ENCODE measurements at regions not wholly inside any gene's neighbourhood (a gene's known extent, or its start where the extent isn't known, plus 50 kb on each side); places are given as distances from the start of the nearest gene placed in this dataset.
A peak's percentile ranks its signal among the peaks of the same experiment; 100 is the strongest.

DNA sequence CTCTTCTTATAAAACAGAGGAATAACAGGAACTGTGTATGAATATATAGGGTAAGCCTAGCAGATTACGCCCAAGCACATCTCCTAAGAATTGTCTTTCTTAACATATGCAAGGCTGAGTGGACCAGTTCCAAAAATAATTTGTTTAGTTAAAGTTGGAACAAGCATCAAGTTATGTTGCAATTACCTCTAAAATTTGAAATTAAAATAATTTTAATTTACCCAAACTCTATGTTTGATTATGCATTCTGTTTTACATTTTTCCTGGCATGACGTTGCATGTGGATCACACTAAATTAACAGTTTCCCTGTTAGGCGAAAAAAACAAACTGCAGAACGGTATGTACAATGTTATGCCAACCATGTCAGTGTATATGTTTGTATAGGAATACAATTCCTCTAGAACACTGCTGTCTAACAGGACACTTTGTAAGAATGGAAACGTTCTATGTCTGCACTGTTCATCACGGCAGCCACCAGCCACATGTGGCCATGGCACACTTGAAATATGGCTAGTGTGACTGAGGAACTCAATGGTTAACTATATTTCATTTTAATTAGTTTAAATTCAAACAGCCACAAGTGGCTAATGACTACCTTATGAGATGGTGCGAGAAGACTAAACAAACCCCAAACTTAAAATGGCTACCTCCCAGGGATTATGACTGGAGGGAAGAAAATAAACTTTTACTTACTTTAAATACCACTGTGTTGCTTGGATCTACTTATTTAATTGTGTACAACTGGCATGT is 281.1 kb upstream of the KLF14 start:
- H3K4me1 ChIP-seq (ENCODE audit: control insufficient read depth in 3 of 3, insufficient read depth in 3 of 3, low read length in 3 of 3): peaks cover 33 to 47% (median 46%) of the 10 kb centered on the region in 3 donors
- no peaks in the 10 kb centered on the region for H3K36me3 ChIP-seq (ENCODE audit: control insufficient read depth in 3 of 3, insufficient read depth in 3 of 3, low read length in 3 of 3)
- no peaks in the 10 kb centered on the region for H3K9me3 ChIP-seq (ENCODE audit: control insufficient read depth in 3 of 3, low read length in 3 of 3)
- H3K27me3 ChIP-seq (ENCODE audit: control insufficient read depth in 3 of 3, insufficient read depth in 3 of 3, low read length in 3 of 3): no peaks in the 10 kb centered on the region
- no peak overlapping the region for H3K4me3 ChIP-seq (ENCODE audit: low read length in 3 of 3)
- H3K9ac ChIP-seq (ENCODE audit: low read depth in 1 of 3, low read length in 3 of 3): no peak overlapping the region
- H3K27ac ChIP-seq (ENCODE audit: low read depth, low read length): no peak overlapping the region

DNA sequence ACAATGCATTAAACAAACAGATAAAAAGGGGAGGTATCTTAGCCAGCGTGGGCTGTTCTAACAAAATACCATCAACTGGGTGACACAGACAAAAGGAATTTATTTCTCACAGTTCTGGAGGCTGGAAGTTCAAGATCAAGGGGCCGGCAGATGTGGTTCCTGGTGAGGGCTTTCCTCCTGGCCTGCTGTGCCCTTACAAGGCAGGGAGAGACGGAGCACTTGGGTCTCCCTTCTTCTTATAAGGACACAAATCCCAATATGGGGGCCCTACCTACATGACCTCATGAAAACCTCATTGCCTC is 281.6 kb upstream of the KLF14 start:
- Histone ChIP-seq H3K36me3 (ENCODE audit: control insufficient read depth in 3 of 3, insufficient read depth in 3 of 3, low read length in 3 of 3) (no peaks in the 10 kb centered on the region), H3K4me3 (ENCODE audit: low read length in 3 of 3) (no peak overlapping the region), H3K4me1 (ENCODE audit: control insufficient read depth in 3 of 3, insufficient read depth in 3 of 3, low read length in 3 of 3) (peaks cover 28 to 41% (median 40%) of the 10 kb centered on the region in 3 donors), H3K9me3 (ENCODE audit: control insufficient read depth in 3 of 3, low read length in 3 of 3) (no peaks in the 10 kb centered on the region), H3K27ac (ENCODE audit: low read depth, low read length) (no peak overlapping the region), H3K27me3 (ENCODE audit: control insufficient read depth in 3 of 3, insufficient read depth in 3 of 3, low read length in 3 of 3) (no peaks in the 10 kb centered on the region), H3K9ac (ENCODE audit: low read depth in 1 of 3, low read length in 3 of 3) (no peak overlapping the region)

DNA sequence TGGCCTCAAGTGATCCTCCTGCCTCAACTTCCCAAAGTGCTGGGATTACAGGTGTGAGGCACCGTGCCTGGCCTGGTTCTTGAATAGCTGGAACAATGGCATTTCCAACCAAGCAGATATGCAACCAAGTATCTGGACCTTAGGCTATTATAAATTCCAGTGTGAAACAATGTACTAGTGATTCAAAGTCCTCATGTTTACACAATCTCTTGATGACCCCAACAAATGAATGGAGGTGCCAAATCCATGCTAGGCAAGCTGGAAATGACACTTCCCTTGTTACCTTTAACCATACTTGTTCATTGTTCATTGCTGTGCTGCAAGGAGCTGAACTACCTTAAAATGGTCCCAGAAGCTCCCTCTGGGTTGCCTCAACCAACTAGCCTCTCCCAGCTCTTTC is 282.2 kb upstream of the KLF14 start:
- Histone ChIP-seq H3K36me3 (ENCODE audit: control insufficient read depth in 3 of 3, insufficient read depth in 3 of 3, low read length in 3 of 3) (no peaks in the 10 kb centered on the region), H3K27me3 (ENCODE audit: control insufficient read depth in 3 of 3, insufficient read depth in 3 of 3, low read length in 3 of 3) (no peaks in the 10 kb centered on the region), H3K4me1 (ENCODE audit: control insufficient read depth in 3 of 3, insufficient read depth in 3 of 3, low read length in 3 of 3) (peaks cover 28 to 39% (median 39%) of the 10 kb centered on the region in 3 donors), H3K9ac (ENCODE audit: low read depth in 1 of 3, low read length in 3 of 3) (no peak overlapping the region), H3K4me3 (ENCODE audit: low read length in 3 of 3) (no peak overlapping the region), H3K9me3 (ENCODE audit: control insufficient read depth in 3 of 3, low read length in 3 of 3) (no peaks in the 10 kb centered on the region), H3K27ac (ENCODE audit: low read depth, low read length) (no peak overlapping the region)

DNA sequence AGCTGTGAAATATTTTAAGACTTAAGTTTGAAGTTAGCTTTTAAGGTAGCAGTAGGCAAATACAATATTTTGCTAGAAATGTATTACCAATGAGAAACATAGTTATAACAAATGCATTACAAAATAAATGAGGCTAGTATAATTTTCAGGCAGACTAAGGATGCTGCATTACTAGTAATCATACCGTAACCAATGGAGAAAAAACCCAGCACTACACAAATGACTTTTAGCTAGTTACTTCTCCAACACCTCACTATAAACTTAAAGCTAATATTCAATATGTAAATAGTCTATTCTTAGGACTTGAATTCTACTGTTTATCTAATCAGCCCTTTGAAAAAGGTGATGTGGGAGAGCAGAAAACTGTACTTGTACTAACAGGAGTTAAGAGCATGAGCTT is 285.3 kb upstream of the KLF14 start:
- Histone ChIP-seq H3K4me1 (ENCODE audit: control insufficient read depth in 3 of 3, insufficient read depth in 3 of 3, low read length in 3 of 3) (peaks cover 18 to 30% (median 22%) of the 10 kb centered on the region in 3 donors), H3K9ac (ENCODE audit: low read depth in 1 of 3, low read length in 3 of 3) (no peak overlapping the region), H3K9me3 (ENCODE audit: control insufficient read depth in 3 of 3, low read length in 3 of 3) (no peaks in the 10 kb centered on the region), H3K27ac (ENCODE audit: low read depth, low read length) (no peak overlapping the region), H3K27me3 (ENCODE audit: control insufficient read depth in 3 of 3, insufficient read depth in 3 of 3, low read length in 3 of 3) (no peaks in the 10 kb centered on the region), H3K4me3 (ENCODE audit: low read length in 3 of 3) (no peak overlapping the region), H3K36me3 (ENCODE audit: control insufficient read depth in 3 of 3, insufficient read depth in 3 of 3, low read length in 3 of 3) (peaks cover 0 to 3% (median 0%) of the 10 kb centered on the region in 3 donors)

DNA sequence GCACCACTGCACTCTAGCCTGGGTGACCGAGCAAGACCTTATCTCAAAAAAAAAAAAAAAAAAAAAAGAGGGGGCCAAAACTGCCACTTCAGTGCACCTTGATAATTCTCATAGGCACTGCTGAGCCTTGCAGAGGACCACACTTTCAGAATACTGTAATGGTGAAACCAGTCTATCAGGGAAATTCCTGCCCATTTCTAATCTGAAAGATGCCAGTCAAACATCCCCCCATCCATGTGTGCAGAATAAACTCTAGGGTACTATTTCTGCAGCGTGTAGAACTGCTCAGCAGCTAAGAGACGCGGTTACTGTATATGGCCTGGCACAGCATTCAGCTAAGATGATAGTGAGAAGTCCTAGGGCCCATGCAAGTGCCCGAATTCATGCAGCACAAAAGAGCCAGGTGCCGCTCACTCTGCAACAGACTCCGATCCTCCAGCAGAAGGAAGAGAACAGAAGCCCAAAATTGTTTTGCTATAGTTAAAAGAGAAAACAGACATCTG is 286.8 kb upstream of the KLF14 start:
- Histone ChIP-seq H3K4me1 (ENCODE audit: control insufficient read depth in 3 of 3, insufficient read depth in 3 of 3, low read length in 3 of 3) (peaks cover 16 to 32% (median 18%) of the 10 kb centered on the region in 3 donors), H3K36me3 (ENCODE audit: control insufficient read depth in 3 of 3, insufficient read depth in 3 of 3, low read length in 3 of 3) (peaks cover 0 to 3% (median 0%) of the 10 kb centered on the region in 3 donors), H3K27ac (ENCODE audit: low read depth, low read length) (no peak overlapping the region), H3K27me3 (ENCODE audit: control insufficient read depth in 3 of 3, insufficient read depth in 3 of 3, low read length in 3 of 3) (no peaks in the 10 kb centered on the region), H3K4me3 (ENCODE audit: low read length in 3 of 3) (no peak overlapping the region), H3K9ac (ENCODE audit: low read depth in 1 of 3, low read length in 3 of 3) (no peak overlapping the region), H3K9me3 (ENCODE audit: control insufficient read depth in 3 of 3, low read length in 3 of 3) (no peaks in the 10 kb centered on the region)

DNA sequence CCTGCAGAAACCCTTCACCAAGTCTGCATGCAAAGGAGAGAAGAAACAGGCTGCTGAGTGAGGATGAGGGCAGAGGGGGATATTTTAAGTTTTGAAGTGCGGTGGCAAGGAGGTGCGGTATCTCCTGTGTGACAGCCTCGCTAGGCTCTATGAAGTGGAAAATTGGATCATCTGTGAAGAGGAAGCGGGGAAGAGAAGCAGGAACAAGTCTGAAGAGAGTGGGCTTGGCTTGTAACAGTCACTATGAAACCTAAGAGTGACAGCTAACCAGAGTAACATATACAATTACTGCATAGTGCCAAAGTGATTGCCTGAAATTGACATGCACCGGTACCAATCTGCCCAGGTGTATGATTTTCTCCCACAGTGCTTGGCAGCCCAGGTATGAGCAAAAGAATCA is 287.5 kb upstream of the KLF14 start:
- Histone ChIP-seq H3K9ac (ENCODE audit: low read depth in 1 of 3, low read length in 3 of 3) (no peak overlapping the region), H3K4me1 (ENCODE audit: control insufficient read depth in 3 of 3, insufficient read depth in 3 of 3, low read length in 3 of 3) (peaks cover 18 to 32% (median 19%) of the 10 kb centered on the region in 3 donors), H3K27me3 (ENCODE audit: control insufficient read depth in 3 of 3, insufficient read depth in 3 of 3, low read length in 3 of 3) (no peaks in the 10 kb centered on the region), H3K9me3 (ENCODE audit: control insufficient read depth in 3 of 3, low read length in 3 of 3) (no peaks in the 10 kb centered on the region), H3K27ac (ENCODE audit: low read depth, low read length) (no peak overlapping the region), H3K36me3 (ENCODE audit: control insufficient read depth in 3 of 3, insufficient read depth in 3 of 3, low read length in 3 of 3) (peaks cover 0 to 3% (median 0%) of the 10 kb centered on the region in 3 donors), H3K4me3 (ENCODE audit: low read length in 3 of 3) (no peak overlapping the region)

DNA sequence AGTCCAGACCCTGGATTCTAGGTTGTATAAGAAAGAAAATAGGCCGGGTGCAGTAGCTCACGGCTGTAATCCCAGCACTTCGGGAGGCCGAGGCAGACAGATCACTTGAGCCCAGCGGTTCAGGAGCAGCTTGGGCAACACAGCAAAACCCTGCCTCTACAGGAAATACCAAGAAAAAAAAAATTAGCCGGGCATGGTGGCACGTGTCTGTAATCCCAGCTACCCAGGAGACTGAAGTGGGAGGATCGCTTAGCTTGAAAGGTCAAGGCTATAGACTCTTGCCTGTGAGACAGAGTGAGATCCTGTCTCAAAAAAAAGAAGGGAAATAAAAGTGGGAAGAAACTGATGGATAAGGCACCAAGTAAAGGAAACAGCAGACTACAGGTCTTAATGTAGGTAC is 287.9 kb upstream of the KLF14 start:
- Histone ChIP-seq H3K9ac (ENCODE audit: low read depth in 1 of 3, low read length in 3 of 3) (no peak overlapping the region), H3K27ac (ENCODE audit: low read depth, low read length) (no peak overlapping the region), H3K4me3 (ENCODE audit: low read length in 3 of 3) (no peak overlapping the region), H3K27me3 (ENCODE audit: control insufficient read depth in 3 of 3, insufficient read depth in 3 of 3, low read length in 3 of 3) (no peaks in the 10 kb centered on the region), H3K36me3 (ENCODE audit: control insufficient read depth in 3 of 3, insufficient read depth in 3 of 3, low read length in 3 of 3) (peaks cover 0 to 3% (median 0%) of the 10 kb centered on the region in 3 donors), H3K9me3 (ENCODE audit: control insufficient read depth in 3 of 3, low read length in 3 of 3) (no peaks in the 10 kb centered on the region), H3K4me1 (ENCODE audit: control insufficient read depth in 3 of 3, insufficient read depth in 3 of 3, low read length in 3 of 3) (peaks cover 18 to 35% (median 22%) of the 10 kb centered on the region in 3 donors)

DNA sequence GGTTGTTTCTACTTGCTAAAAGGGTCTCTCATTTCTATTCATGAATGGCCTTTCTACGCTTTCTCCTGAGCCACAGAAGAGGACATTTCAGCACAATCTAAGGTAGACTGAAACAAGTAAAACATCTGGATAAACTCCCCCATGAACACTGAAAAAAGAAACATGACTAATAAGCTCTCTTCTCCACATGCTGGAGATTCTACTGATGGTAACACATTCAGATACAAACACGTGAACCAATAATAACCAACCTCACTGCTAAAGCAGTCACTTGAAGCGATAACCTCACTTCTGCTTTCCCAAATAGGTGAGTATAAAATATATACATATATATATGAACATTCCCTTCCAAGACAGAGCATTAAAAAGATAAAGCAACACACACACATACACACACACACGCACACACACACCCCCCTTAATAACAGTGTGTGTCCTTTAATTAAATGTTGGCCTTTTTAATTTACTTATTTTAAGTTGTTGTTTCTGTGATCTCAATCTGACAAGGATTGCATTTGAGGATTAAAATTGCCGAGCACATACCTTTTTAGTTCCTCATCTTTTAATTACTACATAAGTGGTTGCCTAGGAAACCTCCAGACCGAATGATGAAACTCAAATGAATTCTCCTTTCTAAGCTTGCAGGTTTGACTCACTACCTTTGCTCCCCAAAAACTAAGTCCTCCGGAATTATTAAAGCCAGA is 292.4 kb upstream of the KLF14 start:
- no peaks in the 10 kb centered on the region for H3K9me3 ChIP-seq (ENCODE audit: control insufficient read depth in 3 of 3, low read length in 3 of 3)
- H3K4me1 ChIP-seq (ENCODE audit: control insufficient read depth in 3 of 3, insufficient read depth in 3 of 3, low read length in 3 of 3): peaks cover 25 to 49% (median 39%) of the 10 kb centered on the region in 3 donors
- no peak overlapping the region for H3K9ac ChIP-seq (ENCODE audit: low read depth in 1 of 3, low read length in 3 of 3)
- H3K36me3 ChIP-seq (ENCODE audit: control insufficient read depth in 3 of 3, insufficient read depth in 3 of 3, low read length in 3 of 3): peaks cover 0 to 3% (median 0%) of the 10 kb centered on the region in 3 donors
- no peak overlapping the region for H3K27ac ChIP-seq (ENCODE audit: low read depth, low read length)
- H3K27me3 ChIP-seq (ENCODE audit: control insufficient read depth in 3 of 3, insufficient read depth in 3 of 3, low read length in 3 of 3): no peaks in the 10 kb centered on the region
- H3K4me3 ChIP-seq (ENCODE audit: low read length in 3 of 3): no peak overlapping the region

DNA sequence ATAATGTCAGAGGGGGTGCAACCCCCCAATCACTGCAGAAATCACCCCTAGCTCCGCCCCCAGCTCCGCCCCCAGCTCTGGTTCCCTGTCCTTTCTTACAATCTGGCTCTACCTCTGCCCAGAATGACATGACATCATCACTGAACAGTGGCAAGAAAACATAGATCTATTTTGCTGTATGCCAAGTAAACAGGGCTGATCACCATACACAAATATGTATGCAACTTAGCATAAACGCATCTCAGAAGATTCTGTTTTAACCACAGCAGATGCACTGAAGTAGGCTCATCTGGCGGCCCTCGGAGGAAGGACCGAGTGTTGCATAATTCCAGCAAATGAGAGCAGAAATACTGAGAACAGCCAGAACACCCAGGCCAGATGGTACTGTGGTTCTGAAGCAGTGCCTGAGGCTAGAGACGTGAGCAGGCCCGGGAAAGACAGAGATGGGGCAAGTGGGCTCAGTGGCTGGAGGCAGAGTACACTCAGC is 293.3 kb upstream of the KLF14 start:
- Histone ChIP-seq H3K4me3 (ENCODE audit: low read length in 3 of 3) (no peak overlapping the region), H3K36me3 (ENCODE audit: control insufficient read depth in 3 of 3, insufficient read depth in 3 of 3, low read length in 3 of 3) (peaks cover 0 to 3% (median 0%) of the 10 kb centered on the region in 3 donors), H3K27me3 (ENCODE audit: control insufficient read depth in 3 of 3, insufficient read depth in 3 of 3, low read length in 3 of 3) (no peaks in the 10 kb centered on the region), H3K9me3 (ENCODE audit: control insufficient read depth in 3 of 3, low read length in 3 of 3) (no peaks in the 10 kb centered on the region), H3K4me1 (ENCODE audit: control insufficient read depth in 3 of 3, insufficient read depth in 3 of 3, low read length in 3 of 3) (peaks cover 19 to 42% (median 33%) of the 10 kb centered on the region in 3 donors), H3K27ac (ENCODE audit: low read depth, low read length) (peak overlapping the region; percentile 3), H3K9ac (ENCODE audit: low read depth in 1 of 3, low read length in 3 of 3) (no peak overlapping the region)

DNA sequence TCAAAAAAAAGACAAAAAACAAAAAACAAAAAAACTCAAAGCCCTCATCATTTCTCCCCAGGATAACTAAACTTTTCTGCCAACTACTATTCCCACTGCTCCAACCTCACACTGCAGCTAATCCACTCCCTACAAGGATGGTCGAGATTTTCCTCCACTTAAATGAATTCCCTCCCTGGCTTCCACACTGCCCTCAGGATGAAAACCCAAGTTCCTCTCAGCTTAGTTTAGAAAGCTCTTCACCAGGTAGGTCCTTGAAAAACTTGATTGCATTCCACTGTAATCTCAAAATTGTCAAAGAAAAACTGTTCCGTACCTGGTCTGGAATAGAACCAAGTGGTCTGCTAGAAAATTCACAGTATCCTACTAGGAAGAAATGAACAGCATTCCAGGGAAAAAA is 294.3 kb upstream of the KLF14 start:
- Histone ChIP-seq H3K4me1 (ENCODE audit: control insufficient read depth in 3 of 3, insufficient read depth in 3 of 3, low read length in 3 of 3) (peaks cover 19 to 43% (median 33%) of the 10 kb centered on the region in 3 donors), H3K9me3 (ENCODE audit: control insufficient read depth in 3 of 3, low read length in 3 of 3) (no peaks in the 10 kb centered on the region), H3K27me3 (ENCODE audit: control insufficient read depth in 3 of 3, insufficient read depth in 3 of 3, low read length in 3 of 3) (no peaks in the 10 kb centered on the region), H3K9ac (ENCODE audit: low read depth in 1 of 3, low read length in 3 of 3) (no peak overlapping the region), H3K4me3 (ENCODE audit: low read length in 3 of 3) (no peak overlapping the region), H3K27ac (ENCODE audit: low read depth, low read length) (peak overlapping the region; percentile 3), H3K36me3 (ENCODE audit: control insufficient read depth in 3 of 3, insufficient read depth in 3 of 3, low read length in 3 of 3) (peaks cover 0 to 2% (median 0%) of the 10 kb centered on the region in 3 donors)
